Kidney (tissue), 13 donors: ENCODE measurements at regions not wholly inside any gene's neighbourhood (a gene's known extent, or its start where the extent isn't known, plus 50 kb on each side); places are given as distances from the start of the nearest gene placed in this dataset.

Experiments
- DNase-seq, 5 donors: peaks; one replicate each; pipeline ENCODE4 v3.0.0-alpha.2; 2013 to 2020
- FAIRE-seq: peaks from 2 replicates; lab custom pipeline; 2012; peaks lifted over from hg19 to GRCh38; lab: Jason Lieb, UNC
- H3K27ac ChIP-seq, 2 donors: one replicate each; pipeline ENCODE4 v1.7.0; 2013; ENCODE audit warnings: low read depth in 2 of 2, low read length in 2 of 2, inconsistent platforms in 1 of 2
- H3K27me3 ChIP-seq: one replicate; pipeline ENCODE4 v1.7.1; 2013; ENCODE audit warnings: low read length, inconsistent platforms; ENCODE audit not compliant: control insufficient read depth, insufficient read depth
- H3K36me3 ChIP-seq, 3 donors: one replicate each; pipeline versions ENCODE4 v1.7.0 to v1.7.1; 2013; ENCODE audit warnings: low read length in 3 of 3, control low read depth in 1 of 3, inconsistent platforms in 1 of 3; ENCODE audit not compliant: insufficient read depth in 3 of 3, control insufficient read depth in 2 of 3
- H3K4me1 ChIP-seq, 3 donors: one replicate each; pipeline versions ENCODE4 v1.7.0 to v1.7.1; 2013; ENCODE audit warnings: low read length in 3 of 3, inconsistent platforms in 1 of 3, low read depth in 1 of 3; ENCODE audit not compliant: control insufficient read depth in 2 of 3, insufficient read depth in 2 of 3
- H3K4me3 ChIP-seq, 3 donors: one replicate each; pipeline versions ENCODE4 v1.7.0 to v1.8.1; 2013; ENCODE audit warnings: low read length in 3 of 3, control low read depth in 1 of 3, inconsistent platforms in 1 of 3
- H3K9ac ChIP-seq, 3 donors: one replicate each; pipeline versions ENCODE4 v1.7.0 to v1.7.1; 2013; ENCODE audit warnings: low read length in 3 of 3, control low read depth in 1 of 3, inconsistent platforms in 1 of 3
- H3K9me3 ChIP-seq, 3 donors: one replicate each; pipeline versions ENCODE4 v1.7.0 to v1.7.1; 2013; ENCODE audit warnings: low read length in 3 of 3, control low read depth in 1 of 3, inconsistent platforms in 1 of 3; ENCODE audit not compliant: control insufficient read depth in 2 of 3, insufficient read depth in 1 of 3
- CTCF ChIP-seq: IDR thresholded peaks from 3 replicates; pipeline ENCODE4 v1.5.1; 2012; ENCODE audit warnings: mild to moderate bottlenecking, moderate library complexity, borderline replicate concordance; ENCODE audit not compliant: insufficient read depth; ENCODE audit errors: extremely low read depth
- intact Hi-C: fragments of 100-400 bp; cut with DNase I; formaldehyde crosslinking; loops from one replicate; pipeline ENCODE4 v1.11.1; 2022
- donor health status: control.
- donor health status: control.
- donor health status: control.
- donor health status: control.
- donor health status: control.
- donor health status: DM: yes; HTN: yes; CAD: no.
- donor health status: Normal renal cell carcinoma (clear cell type).

- no peak overlapping the region for H3K9ac ChIP-seq
- no peaks in the 10 kb centered on the region for H3K36me3 ChIP-seq
- no peak for FAIRE-seq
- intact Hi-C loops = no loop called here
- peaks cover 0 to 6% (median 0%) of the 10 kb centered on the region in 3 donors for H3K4me1 ChIP-seq
- no peaks in the 10 kb centered on the region for H3K9me3 ChIP-seq
- H3K27me3 ChIP-seq = no peaks in the 10 kb centered on the region
- no peak overlapping the region for H3K4me3 ChIP-seq
- H3K27ac ChIP-seq = no peak overlapping the region
- DNase-seq = no peak
- TF ChIP-seq CTCF = no peak
Observed at GRCh38 chr2:217061916-217062505, 202.1 kb upstream of the TNP1 start.

GRCh38 chr2:217060951-217061547, 201.2 kb upstream of the TNP1 start:
- no peak overlapping the region for H3K4me3 ChIP-seq
- H3K9ac ChIP-seq = no peak overlapping the region
- peaks cover 0 to 6% (median 0%) of the 10 kb centered on the region in 3 donors for H3K4me1 ChIP-seq
- no peak for DNase-seq
- H3K27me3 ChIP-seq = no peaks in the 10 kb centered on the region
- H3K27ac ChIP-seq = no peak overlapping the region
- H3K36me3 ChIP-seq = no peaks in the 10 kb centered on the region
- no peak for TF ChIP-seq CTCF
- FAIRE-seq = no peak
- intact Hi-C loops = no loop called here
- H3K9me3 ChIP-seq = no peaks in the 10 kb centered on the region

- Histone ChIP-seq H3K27ac (no peak overlapping the region), H3K4me3 (no peak overlapping the region), H3K9ac (no peak overlapping the region), H3K36me3 (no peaks in the 10 kb centered on the region), H3K27me3 (no peaks in the 10 kb centered on the region), H3K9me3 (no peaks in the 10 kb centered on the region), H3K4me1 (peaks cover 0 to 6% (median 0%) of the 10 kb centered on the region in 3 donors)
- DNase-seq (no peak), FAIRE-seq (no peak)
- intact Hi-C loops = no loop called here
- TF ChIP-seq CTCF = no peak
Observed at GRCh38 chr2:217060516-217060915, 200.7 kb upstream of the TNP1 start.
